ENCODE measurements at regions not wholly inside any gene's neighbourhood (a gene's known extent, or its start where the extent isn't known, plus 50 kb on each side); places are given as distances from the start of the nearest gene placed in this dataset.
A peak's percentile ranks its signal among the peaks of the same experiment; 100 is the strongest.

GRCh38 chr2:13093416-13093991 lies 376.8 kb downstream of the TRIB2 start:
- no peak for TF ChIP-seq GATA3 (IDR thresholded peaks at IDR 0.05; ENCODE audit: low read depth, low read length)
- TF ChIP-seq GATA2 (IDR thresholded peaks at IDR 0.05; ENCODE audit: low read depth, low read length) = no peak

DNA sequence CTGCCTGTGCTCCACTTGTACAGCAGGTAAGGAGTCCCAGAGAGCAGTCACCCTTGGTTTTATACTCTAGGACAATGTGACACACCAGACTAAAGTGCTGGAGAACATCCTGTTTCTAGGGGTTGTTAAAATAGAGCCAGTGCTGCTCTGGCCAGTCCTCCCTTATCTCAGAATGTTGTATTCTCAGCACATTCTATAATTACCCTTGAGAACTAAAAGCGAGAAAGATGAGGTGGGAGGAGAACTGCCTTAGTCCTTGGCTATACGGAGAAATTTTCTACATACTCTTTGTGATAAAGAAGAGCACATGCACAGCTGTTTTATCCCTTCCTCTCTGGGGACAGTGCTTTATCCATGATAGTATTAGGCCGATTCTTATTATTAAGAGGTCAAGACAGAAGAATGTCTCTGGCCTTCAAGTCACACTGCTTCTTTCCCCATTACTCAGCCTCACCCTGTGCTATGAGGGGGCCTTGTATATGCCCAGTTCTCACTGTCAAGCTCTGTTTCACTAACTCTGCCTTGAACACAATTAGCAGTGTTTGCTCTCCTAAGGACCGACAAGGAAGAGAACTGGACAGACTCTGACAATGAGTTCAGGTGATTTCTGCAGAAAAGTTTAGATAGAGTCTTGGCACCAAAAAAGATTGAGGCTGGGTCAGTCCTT lies 385.8 kb downstream of the TRIB2 start:
- TF ChIP-seq GATA2 (IDR thresholded peaks at IDR 0.05; ENCODE audit: low read depth, low read length) (no peak), GATA3 (IDR thresholded peaks at IDR 0.05; ENCODE audit: low read depth, low read length) (no peak)

GRCh38 chr2:13103151-13103550 lies 386.4 kb downstream of the TRIB2 start:
- TF ChIP-seq GATA3 (IDR thresholded peaks at IDR 0.05; ENCODE audit: low read depth, low read length) = no peak
- TF ChIP-seq GATA2 (IDR thresholded peaks at IDR 0.05; ENCODE audit: low read depth, low read length) = no peak

- TF ChIP-seq GATA3 (IDR thresholded peaks at IDR 0.05; ENCODE audit: low read depth, low read length) (no peak), GATA2 (IDR thresholded peaks at IDR 0.05; ENCODE audit: low read depth, low read length) (no peak)
Measured at GRCh38 chr2:13103778-13104493, 387.2 kb downstream of the TRIB2 start.

DNA sequence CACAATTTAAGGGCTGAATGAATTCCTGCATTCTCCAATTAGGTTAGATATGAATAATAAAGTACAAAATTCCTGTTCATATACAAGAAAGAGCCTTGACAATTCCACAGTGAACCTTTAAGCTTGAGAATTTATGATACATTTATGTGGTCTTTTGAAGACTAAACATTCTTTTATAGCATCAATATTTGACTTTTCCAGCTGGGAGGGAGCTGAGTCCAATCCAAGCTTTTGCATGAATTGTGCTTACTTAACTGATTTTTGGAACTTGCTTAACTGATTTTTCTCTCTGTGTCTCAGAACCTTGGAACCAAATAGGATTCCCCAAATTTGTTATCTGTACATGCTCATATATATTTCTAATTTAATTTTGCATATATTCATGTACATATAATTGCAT lies 388.0 kb downstream of the TRIB2 start:
- TF ChIP-seq GATA2 (IDR thresholded peaks at IDR 0.05; ENCODE audit: low read depth, low read length) = no peak
- no peak for TF ChIP-seq GATA3 (IDR thresholded peaks at IDR 0.05; ENCODE audit: low read depth, low read length)

GRCh38 chr2:13106302-13106701 lies 389.6 kb downstream of the TRIB2 start:
- TF ChIP-seq GATA3 (IDR thresholded peaks at IDR 0.05; ENCODE audit: low read depth, low read length) = no peak

- TF ChIP-seq GATA2 (IDR thresholded peaks at IDR 0.05; ENCODE audit: low read depth, low read length) = no peak
- no peak for TF ChIP-seq GATA3 (IDR thresholded peaks at IDR 0.05; ENCODE audit: low read depth, low read length)
Measured at GRCh38 chr2:13109516-13109915, 392.8 kb downstream of the TRIB2 start.

DNA sequence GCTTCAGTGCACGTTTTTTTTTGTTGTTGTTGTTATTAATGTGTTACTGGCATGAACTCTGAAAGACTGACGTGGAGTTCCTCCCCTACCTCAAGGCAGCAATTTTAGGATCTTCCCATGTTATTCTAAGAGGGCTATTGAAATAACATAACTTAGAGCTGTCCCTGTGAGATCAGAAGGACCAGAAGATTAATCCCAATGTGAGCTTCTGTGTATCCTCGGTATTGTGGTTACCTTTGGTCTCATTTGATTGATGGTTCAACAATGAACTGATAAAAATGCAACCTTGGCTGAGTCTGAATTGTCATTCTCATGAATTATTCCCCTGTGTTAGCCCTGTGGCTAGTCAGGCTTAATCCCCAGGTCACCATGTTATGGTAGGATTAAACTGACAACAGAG lies 394.1 kb downstream of the TRIB2 start:
- no peak for TF ChIP-seq GATA3 (IDR thresholded peaks at IDR 0.05; ENCODE audit: low read depth, low read length)
- no peak for TF ChIP-seq GATA2 (IDR thresholded peaks at IDR 0.05; ENCODE audit: low read depth, low read length)

GRCh38 chr2:13113002-13113401 lies 396.3 kb downstream of the TRIB2 start:
- TF ChIP-seq GATA2 (IDR thresholded peaks at IDR 0.05; ENCODE audit: low read depth, low read length) = no peak
- TF ChIP-seq GATA3 (IDR thresholded peaks at IDR 0.05; ENCODE audit: low read depth, low read length) = no peak

- TF ChIP-seq GATA2 (IDR thresholded peaks at IDR 0.05; ENCODE audit: low read depth, low read length) (peak; percentile 30; the same call in 1 of the 2 replicates), GATA3 (IDR thresholded peaks at IDR 0.05; ENCODE audit: low read depth, low read length) (no peak)
Measured at GRCh38 chr2:13114391-13114790, 397.7 kb downstream of the TRIB2 start.

- TF ChIP-seq GATA2 (IDR thresholded peaks at IDR 0.05; ENCODE audit: low read depth, low read length) (no peak), GATA3 (IDR thresholded peaks at IDR 0.05; ENCODE audit: low read depth, low read length) (no peak)
Measured at GRCh38 chr2:13115643-13116042, 398.9 kb downstream of the TRIB2 start.

DNA sequence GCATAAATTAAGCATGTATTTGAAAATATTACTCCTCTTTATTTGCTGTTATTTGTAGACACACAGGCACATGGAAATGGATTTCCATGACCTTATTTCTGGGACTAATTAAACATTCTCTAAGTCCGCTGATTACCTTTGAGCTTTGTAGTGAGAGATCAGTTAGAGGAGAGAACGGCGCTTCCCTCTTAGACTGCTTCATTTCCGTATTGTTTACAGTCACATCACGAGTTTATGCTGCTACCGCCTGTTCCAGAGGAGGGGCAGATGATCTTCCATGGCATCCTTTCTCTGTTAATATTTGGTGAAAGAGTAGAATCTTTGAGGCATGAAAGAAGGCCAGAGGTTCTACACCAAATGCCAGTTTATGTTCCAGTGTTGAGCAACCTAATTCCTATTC lies 404.4 kb downstream of the TRIB2 start:
- no peak for TF ChIP-seq GATA3 (IDR thresholded peaks at IDR 0.05; ENCODE audit: low read depth, low read length)
- no peak for TF ChIP-seq GATA2 (IDR thresholded peaks at IDR 0.05; ENCODE audit: low read depth, low read length)

DNA sequence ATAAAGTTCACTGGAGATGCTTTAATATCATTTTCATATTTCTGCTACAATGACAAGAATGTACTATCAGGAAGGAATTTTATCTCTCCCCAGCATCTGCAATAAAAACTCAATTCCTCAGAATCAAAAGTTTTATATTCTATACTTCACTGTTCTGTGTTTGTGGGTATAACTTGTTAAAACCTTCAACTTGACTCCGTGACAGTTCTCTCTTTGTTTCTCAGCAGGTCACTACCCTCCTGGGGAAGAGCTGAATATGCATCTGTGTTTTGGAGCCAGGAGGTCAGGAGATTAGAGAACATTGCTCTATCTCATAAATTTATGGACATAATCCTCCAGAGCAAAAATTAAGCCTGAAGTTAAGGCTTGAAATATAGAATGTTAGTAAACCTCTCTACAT lies 411.4 kb downstream of the TRIB2 start:
- TF ChIP-seq GATA2 (IDR thresholded peaks at IDR 0.05; ENCODE audit: low read depth, low read length) (no peak), GATA3 (IDR thresholded peaks at IDR 0.05; ENCODE audit: low read depth, low read length) (0 out of 2 replicates have a peak, but pooled peaks have one; percentile 33)

DNA sequence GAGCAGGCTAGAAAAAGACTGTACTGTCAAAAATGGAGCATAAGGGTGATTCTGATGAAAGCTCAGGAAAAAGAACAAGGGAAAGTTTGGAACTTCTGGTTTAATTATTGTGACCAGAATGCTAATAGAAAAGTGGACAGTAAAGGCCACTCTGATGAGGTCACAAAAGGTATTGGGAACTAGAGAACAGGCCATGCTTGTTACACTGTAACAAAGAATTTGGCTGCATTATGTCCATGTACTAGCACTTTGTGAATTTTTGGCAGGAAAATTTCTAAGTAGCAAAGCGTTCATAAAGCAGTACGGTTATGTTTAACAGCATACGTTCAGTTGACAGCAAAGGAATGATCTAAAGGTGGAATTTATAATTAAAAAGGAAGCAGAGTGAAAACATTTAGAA lies 418.6 kb downstream of the TRIB2 start:
- TF ChIP-seq GATA3 (IDR thresholded peaks at IDR 0.05; ENCODE audit: low read depth, low read length) (no peak), GATA2 (IDR thresholded peaks at IDR 0.05; ENCODE audit: low read depth, low read length) (no peak)

GRCh38 chr2:13135856-13136255 lies 419.1 kb downstream of the TRIB2 start:
- no peak for TF ChIP-seq GATA3 (IDR thresholded peaks at IDR 0.05; ENCODE audit: low read depth, low read length)
- TF ChIP-seq GATA2 (IDR thresholded peaks at IDR 0.05; ENCODE audit: low read depth, low read length) = no peak

Data from SH-SY5Y (cell line).